Nephron progenitor cell (in vitro differentiated cells): ENCODE measurements at regions not wholly inside any gene's neighbourhood (a gene's known extent, or its start where the extent isn't known, plus 50 kb on each side); places are given as distances from the start of the nearest gene placed in this dataset.
"Not testable (repeated sequence)": the region's sequence is repeated elsewhere in the genome, so short reads cannot be mapped to it uniquely, and the experiment has no call there.

Source experiments
- DNase-seq: peaks from one replicate; pipeline ENCODE4 v3.0.0; 2021
- H3K27ac Mint-ChIP-seq: 2 replicates; pipeline ENCODE4 v1.8.0; 2021; ENCODE audit warnings: mild to moderate bottlenecking, moderate library complexity, mixed read lengths
- H3K27me3 Mint-ChIP-seq: 2 replicates; pipeline ENCODE4 v1.8.0; 2021; ENCODE audit warnings: mild to moderate bottlenecking, low read depth, mixed read lengths; ENCODE audit not compliant: poor library complexity
- H3K36me3 Mint-ChIP-seq: 2 replicates; pipeline ENCODE4 v1.8.0; 2021; ENCODE audit warnings: low read depth, mixed read lengths
- H3K4me1 Mint-ChIP-seq: 2 replicates; pipeline ENCODE4 v1.8.0; 2021; ENCODE audit warnings: mixed read lengths
- H3K4me3 Mint-ChIP-seq: 2 replicates; pipeline ENCODE4 v1.8.0; 2021; ENCODE audit warnings: mild to moderate bottlenecking, moderate library complexity, mixed read lengths
- H3K9me3 Mint-ChIP-seq: 2 replicates; pipeline ENCODE4 v1.8.0; 2021; ENCODE audit warnings: mild to moderate bottlenecking, moderate library complexity, mixed read lengths
- TF ChIP-seq, protein P1 (sequence below): fragments of 200-600 bp; sonication (generic); IDR thresholded peaks from 2 replicates; pipeline ENCODE4 v1.5.0; 2021; ENCODE audit warnings: antibody characterized with exemption

GRCh38 chr3:78260388-78260787, 1220.5 kb downstream of the ROBO2 start:
- no peak overlapping the region for H3K27ac Mint-ChIP-seq
- no peak for DNase-seq
- peaks cover 3% of the 10 kb centered on the region for H3K27me3 Mint-ChIP-seq
- H3K9me3 Mint-ChIP-seq = peaks cover under 1% of the 10 kb centered on the region
- TF ChIP-seq, protein P1, sequence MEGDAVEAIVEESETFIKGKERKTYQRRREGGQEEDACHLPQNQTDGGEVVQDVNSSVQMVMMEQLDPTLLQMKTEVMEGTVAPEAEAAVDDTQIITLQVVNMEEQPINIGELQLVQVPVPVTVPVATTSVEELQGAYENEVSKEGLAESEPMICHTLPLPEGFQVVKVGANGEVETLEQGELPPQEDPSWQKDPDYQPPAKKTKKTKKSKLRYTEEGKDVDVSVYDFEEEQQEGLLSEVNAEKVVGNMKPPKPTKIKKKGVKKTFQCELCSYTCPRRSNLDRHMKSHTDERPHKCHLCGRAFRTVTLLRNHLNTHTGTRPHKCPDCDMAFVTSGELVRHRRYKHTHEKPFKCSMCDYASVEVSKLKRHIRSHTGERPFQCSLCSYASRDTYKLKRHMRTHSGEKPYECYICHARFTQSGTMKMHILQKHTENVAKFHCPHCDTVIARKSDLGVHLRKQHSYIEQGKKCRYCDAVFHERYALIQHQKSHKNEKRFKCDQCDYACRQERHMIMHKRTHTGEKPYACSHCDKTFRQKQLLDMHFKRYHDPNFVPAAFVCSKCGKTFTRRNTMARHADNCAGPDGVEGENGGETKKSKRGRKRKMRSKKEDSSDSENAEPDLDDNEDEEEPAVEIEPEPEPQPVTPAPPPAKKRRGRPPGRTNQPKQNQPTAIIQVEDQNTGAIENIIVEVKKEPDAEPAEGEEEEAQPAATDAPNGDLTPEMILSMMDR = no peak
- H3K4me3 Mint-ChIP-seq = no peak overlapping the region
- H3K36me3 Mint-ChIP-seq = no peaks in the 10 kb centered on the region
- H3K4me1 Mint-ChIP-seq = no peaks in the 10 kb centered on the region

DNA sequence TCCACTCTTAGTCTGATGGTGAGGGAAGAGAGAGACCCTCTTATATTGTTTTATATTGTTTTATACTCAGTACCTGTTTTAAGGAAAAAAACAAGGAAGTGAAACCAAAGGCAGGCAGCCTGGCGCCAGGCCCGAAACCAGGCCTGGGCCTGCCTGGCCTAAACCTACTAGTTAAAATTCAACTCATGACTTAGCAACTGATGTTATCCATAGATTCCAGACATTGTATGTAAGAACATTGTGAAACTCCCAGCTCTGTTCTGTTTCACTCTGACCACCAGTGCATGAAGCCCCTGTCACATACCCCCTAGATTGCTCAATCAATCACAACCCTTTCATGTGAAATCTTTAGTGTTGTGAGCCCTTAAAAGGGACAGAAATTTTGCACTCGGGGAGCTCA, 1226.7 kb downstream of the ROBO2 start:
- H3K4me1 Mint-ChIP-seq, H3K27me3 Mint-ChIP-seq, H3K36me3 Mint-ChIP-seq, DNase-seq, H3K27ac Mint-ChIP-seq, H3K4me3 Mint-ChIP-seq: not testable (repeated sequence)
- peaks cover 28% of the 10 kb centered on the region for H3K9me3 Mint-ChIP-seq

GRCh38 chr3:78267235-78267634, 1227.3 kb downstream of the ROBO2 start:
- peaks cover 3% of the 10 kb centered on the region for H3K27me3 Mint-ChIP-seq
- DNase-seq = no peak
- peaks cover 28% of the 10 kb centered on the region for H3K9me3 Mint-ChIP-seq
- no peak overlapping the region for H3K27ac Mint-ChIP-seq
- no peaks in the 10 kb centered on the region for H3K4me1 Mint-ChIP-seq
- H3K4me3 Mint-ChIP-seq = no peak overlapping the region
- peaks cover 4% of the 10 kb centered on the region for H3K36me3 Mint-ChIP-seq
- TF ChIP-seq, protein P1 = no peak

GRCh38 chr3:78268087-78268486, 1228.2 kb downstream of the ROBO2 start:
- Mint-ChIP-seq H3K36me3 (peaks cover 4% of the 10 kb centered on the region), H3K27me3 (no peaks in the 10 kb centered on the region), H3K9me3 (peaks cover 28% of the 10 kb centered on the region), H3K4me1 (no peaks in the 10 kb centered on the region), H3K4me3 (no peak overlapping the region), H3K27ac (no peak overlapping the region)
- TF ChIP-seq, protein P1 = no peak
- no peak for DNase-seq

- TF ChIP-seq, protein P1 = no peak
- Mint-ChIP-seq H3K4me1 (no peaks in the 10 kb centered on the region), H3K4me3 (no peak overlapping the region), H3K9me3 (peaks cover 28% of the 10 kb centered on the region), H3K36me3 (peaks cover 4% of the 10 kb centered on the region), H3K27ac (no peak overlapping the region), H3K27me3 (no peaks in the 10 kb centered on the region)
- no peak for DNase-seq
Measured at GRCh38 chr3:78268716-78269668, 1229.1 kb downstream of the ROBO2 start.

DNA sequence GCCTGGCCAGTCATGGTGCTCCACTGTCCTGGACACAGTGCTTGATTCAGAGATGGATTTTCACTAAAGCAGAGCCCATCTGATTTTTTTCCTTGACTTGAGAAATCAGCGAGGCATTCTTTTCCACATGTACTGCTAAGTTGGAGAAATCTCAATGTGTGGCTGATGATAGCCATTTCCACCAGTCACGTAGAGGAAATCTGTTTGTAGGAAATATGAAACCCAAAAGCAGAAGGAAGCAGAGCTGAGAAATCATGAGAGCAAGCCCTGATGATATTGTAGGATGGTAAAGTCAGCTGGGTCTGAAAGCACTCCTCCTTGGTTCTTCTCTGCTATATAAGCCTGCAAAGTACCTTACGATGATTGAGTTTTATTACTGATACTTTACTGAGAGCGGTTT, 1233.4 kb downstream of the ROBO2 start:
- Mint-ChIP-seq H3K4me1 (no peaks in the 10 kb centered on the region), H3K27me3 (peaks cover 4% of the 10 kb centered on the region), H3K36me3 (no peaks in the 10 kb centered on the region), H3K9me3 (peaks cover under 1% of the 10 kb centered on the region), H3K27ac (no peak overlapping the region), H3K4me3 (no peak overlapping the region)
- TF ChIP-seq, protein P1 = no peak
- no peak for DNase-seq
